ENCODE measurements at regions not wholly inside any gene's neighbourhood (a gene's known extent, or its start where the extent isn't known, plus 50 kb on each side); places are given as distances from the start of the nearest gene placed in this dataset.

- no peak overlapping the region for H3K27ac Mint-ChIP-seq
- no peak overlapping the region for H3K4me3 Mint-ChIP-seq
- H3K9me3 Mint-ChIP-seq: no peaks in the 10 kb centered on the region
- H3K36me3 Mint-ChIP-seq: peaks cover 4% of the 10 kb centered on the region
- peaks cover 0 to 3% (median 0%) of the 10 kb centered on the region in 3 donors for H3K4me1 Mint-ChIP-seq
- no peaks in the 10 kb centered on the region for H3K27me3 Mint-ChIP-seq
Measured at GRCh38 chr1:58310881-58311280, 235.6 kb downstream of the OMA1 start.

GRCh38 chr1:58310469-58310868 is 236.1 kb downstream of the OMA1 start:
- no peak overlapping the region for H3K4me3 Mint-ChIP-seq
- peaks cover 4% of the 10 kb centered on the region for H3K36me3 Mint-ChIP-seq
- H3K4me1 Mint-ChIP-seq: peaks cover 0 to 3% (median 0%) of the 10 kb centered on the region in 3 donors
- no peak overlapping the region for H3K27ac Mint-ChIP-seq
- H3K27me3 Mint-ChIP-seq: no peaks in the 10 kb centered on the region
- no peaks in the 10 kb centered on the region for H3K9me3 Mint-ChIP-seq

GRCh38 chr1:58308206-58308605 is 238.3 kb downstream of the OMA1 start:
- Mint-ChIP-seq H3K36me3 (no peaks in the 10 kb centered on the region), H3K4me1 (peaks cover 0 to 3% (median 0%) of the 10 kb centered on the region in 3 donors), H3K27ac (no peak overlapping the region), H3K27me3 (no peaks in the 10 kb centered on the region), H3K4me3 (no peak overlapping the region), H3K9me3 (no peaks in the 10 kb centered on the region)

- H3K9me3 Mint-ChIP-seq: no peaks in the 10 kb centered on the region
- no peak overlapping the region for H3K27ac Mint-ChIP-seq
Measured at GRCh38 chr1:58307431-58307830, 239.1 kb downstream of the OMA1 start.

GRCh38 chr1:58305622-58306021 is 240.9 kb downstream of the OMA1 start:
- H3K4me3 Mint-ChIP-seq: no peak overlapping the region
- no peaks in the 10 kb centered on the region for H3K36me3 Mint-ChIP-seq
- H3K4me1 Mint-ChIP-seq: no peaks in the 10 kb centered on the region
- H3K27ac Mint-ChIP-seq: no peak overlapping the region
- peaks cover 0 to 3% (median 2%) of the 10 kb centered on the region in 3 donors for H3K9me3 Mint-ChIP-seq
- H3K27me3 Mint-ChIP-seq: no peaks in the 10 kb centered on the region

More at GRCh38 chr1:58307431-58307830, 239.1 kb downstream of the OMA1 start:
- Mint-ChIP-seq H3K36me3 (no peaks in the 10 kb centered on the region), H3K4me3 (no peak overlapping the region), H3K4me1 (peaks cover 0 to 3% (median 0%) of the 10 kb centered on the region in 3 donors), H3K27me3 (no peaks in the 10 kb centered on the region)

- H3K4me1 Mint-ChIP-seq: no peaks in the 10 kb centered on the region
- H3K27me3 Mint-ChIP-seq: no peaks in the 10 kb centered on the region
- H3K9me3 Mint-ChIP-seq: peaks cover 0 to 3% (median 3%) of the 10 kb centered on the region in 3 donors
- H3K27ac Mint-ChIP-seq: no peak overlapping the region
- no peaks in the 10 kb centered on the region for H3K36me3 Mint-ChIP-seq
- H3K4me3 Mint-ChIP-seq: no peak overlapping the region
Measured at GRCh38 chr1:58304346-58304975, 242.1 kb downstream of the OMA1 start.

- Mint-ChIP-seq H3K36me3 (no peaks in the 10 kb centered on the region), H3K27me3 (peaks cover 2% of the 10 kb centered on the region), H3K4me1 (no peaks in the 10 kb centered on the region), H3K4me3 (no peak overlapping the region), H3K27ac (no peak overlapping the region), H3K9me3 (peaks cover 0 to 3% (median 3%) of the 10 kb centered on the region in 3 donors)
Measured at GRCh38 chr1:58303841-58304240, 242.7 kb downstream of the OMA1 start.

GRCh38 chr1:58293388-58293787 is 253.1 kb downstream of the OMA1 start:
- no peak overlapping the region for H3K4me3 Mint-ChIP-seq
- H3K27me3 Mint-ChIP-seq: no peaks in the 10 kb centered on the region
- H3K9me3 Mint-ChIP-seq: no peaks in the 10 kb centered on the region
- H3K4me1 Mint-ChIP-seq: no peaks in the 10 kb centered on the region
- peaks cover 10% of the 10 kb centered on the region for H3K36me3 Mint-ChIP-seq
- no peak overlapping the region for H3K27ac Mint-ChIP-seq

- H3K4me3 Mint-ChIP-seq: no peak overlapping the region
- H3K4me1 Mint-ChIP-seq: no peaks in the 10 kb centered on the region
- H3K9me3 Mint-ChIP-seq: peaks cover 0 to 4% (median 0%) of the 10 kb centered on the region in 3 donors
- peaks cover 15% of the 10 kb centered on the region for H3K36me3 Mint-ChIP-seq
- H3K27ac Mint-ChIP-seq: no peak overlapping the region
- no peaks in the 10 kb centered on the region for H3K27me3 Mint-ChIP-seq
Measured at GRCh38 chr1:58290685-58291372, 255.7 kb downstream of the OMA1 start.

- no peak overlapping the region for H3K27ac Mint-ChIP-seq
- H3K4me3 Mint-ChIP-seq: no peak overlapping the region
- H3K9me3 Mint-ChIP-seq: peaks cover 0 to 4% (median 0%) of the 10 kb centered on the region in 3 donors
- H3K27me3 Mint-ChIP-seq: no peaks in the 10 kb centered on the region
- H3K4me1 Mint-ChIP-seq: no peaks in the 10 kb centered on the region
- peaks cover 14% of the 10 kb centered on the region for H3K36me3 Mint-ChIP-seq
Measured at GRCh38 chr1:58288624-58289142, 257.8 kb downstream of the OMA1 start.

GRCh38 chr1:58287894-58288623 is 258.5 kb downstream of the OMA1 start:
- no peak overlapping the region for H3K27ac Mint-ChIP-seq
- H3K36me3 Mint-ChIP-seq: peaks cover 12% of the 10 kb centered on the region
- H3K9me3 Mint-ChIP-seq: peaks cover 0 to 4% (median 0%) of the 10 kb centered on the region in 3 donors
- no peaks in the 10 kb centered on the region for H3K27me3 Mint-ChIP-seq
- no peak overlapping the region for H3K4me3 Mint-ChIP-seq
- no peaks in the 10 kb centered on the region for H3K4me1 Mint-ChIP-seq

- Mint-ChIP-seq H3K27ac (no peak overlapping the region), H3K9me3 (peaks cover 0 to 4% (median 0%) of the 10 kb centered on the region in 3 donors), H3K4me3 (no peak overlapping the region), H3K4me1 (no peaks in the 10 kb centered on the region), H3K27me3 (no peaks in the 10 kb centered on the region), H3K36me3 (peaks cover 12% of the 10 kb centered on the region)
Measured at GRCh38 chr1:58284225-58284510, 262.4 kb downstream of the OMA1 start.

GRCh38 chr1:58283388-58284224 is 262.9 kb downstream of the OMA1 start:
- Mint-ChIP-seq H3K27me3 (no peaks in the 10 kb centered on the region), H3K36me3 (peaks cover 8% of the 10 kb centered on the region), H3K4me1 (no peaks in the 10 kb centered on the region), H3K27ac (no peak overlapping the region), H3K9me3 (peaks cover 0 to 4% (median 0%) of the 10 kb centered on the region in 3 donors), H3K4me3 (no peak overlapping the region)

- H3K36me3 Mint-ChIP-seq: peaks cover 6% of the 10 kb centered on the region
- H3K4me3 Mint-ChIP-seq: no peak overlapping the region
- H3K27ac Mint-ChIP-seq: no peak overlapping the region
- peaks cover 0 to 4% (median under 1%) of the 10 kb centered on the region in 3 donors for H3K9me3 Mint-ChIP-seq
- no peaks in the 10 kb centered on the region for H3K27me3 Mint-ChIP-seq
- no peaks in the 10 kb centered on the region for H3K4me1 Mint-ChIP-seq
Measured at GRCh38 chr1:58282623-58283387, 263.7 kb downstream of the OMA1 start.
